K562 (cell line): ENCODE measurements at regions not wholly inside any gene's neighbourhood (a gene's known extent, or its start where the extent isn't known, plus 50 kb on each side); places are given as distances from the start of the nearest gene placed in this dataset.

Source experiments
- ATAC-seq: fragments of 200-7000 bp; cut with Tn5 transposase; 3 replicates; pipeline ENCODE4 v1.9.1; 2020; ENCODE audit warnings: moderate library complexity
- BruUV-seq: library from RNA; stranded (reverse); fragments of 400-500 nt; replicated peaks from 2 replicates; lab custom pipeline; 2021; lab: Mats Ljungman, UMichigan
- CTCF ChIA-PET: fragments of 300-600 bp; formaldehyde crosslinking; extraction: SDS; loops from one replicate; lab custom pipeline; 2021; ENCODE audit warnings: low intra/inter-chr PET ratio; lab: Yijun Ruan, JAX
- POLR2A ChIA-PET: fragments of 300-600, 350-650 bp; sonication (Branson Sonifier 250); formaldehyde crosslinking; extraction: SDS; loops from one replicate; lab custom pipeline; 2021; ENCODE audit warnings: antibody characterized with exemption, inconsistent platforms; lab: Yijun Ruan, JAX
- DNase-seq, 4 experiments: peaks; one replicate each; pipeline versions ENCODE4 v3.0.0 to v3.0.0-alpha.2; 2011 to 2018; ENCODE audit warnings: low spot score in 3 of 4, mixed read lengths in 3 of 4; ENCODE audit errors: extremely low read depth in 1 of 4
- FAIRE-seq: peaks from 2 replicates; lab custom pipeline; 2011; peaks lifted over from hg19 to GRCh38; lab: Jason Lieb, UNC
- H2AFZ ChIP-seq: 2 replicates; pipeline ENCODE4 v1.6.0; 2011; ENCODE audit warnings: low read depth, low read length, control low read depth, inconsistent platforms
- H3K27ac ChIP-seq: fragments of 200-600 bp; 3 replicates; pipeline ENCODE4 v1.8.0; 2011; ENCODE audit warnings: low read depth, mild to moderate bottlenecking, control low read depth, inconsistent platforms, low read length, moderate library complexity, mixed read lengths; ENCODE audit errors: extremely low read depth
- H3K27me3 ChIP-seq, 2 experiments: fragments of 300-600 bp in 1 of 2; 2 replicates in 1 of 2; 3 replicates in 1 of 2; pipeline versions ENCODE4 v1.6.0 to v1.8.0; 2011; ENCODE audit warnings: inconsistent platforms in 2 of 2, low read length in 2 of 2, mild to moderate bottlenecking in 1 of 2, mixed read lengths in 1 of 2, moderate library complexity in 1 of 2; ENCODE audit not compliant: control insufficient read depth in 2 of 2, insufficient read depth in 2 of 2
- H3K36me3 ChIP-seq: fragments of 300-600 bp; 3 replicates; pipeline ENCODE4 v1.8.0; 2011; ENCODE audit warnings: mild to moderate bottlenecking, low read length, inconsistent platforms; ENCODE audit not compliant: control insufficient read depth, insufficient read depth
- H3K4me1 ChIP-seq, 2 experiments: fragments of 200-600 bp in 1 of 2; replicated peaks in 1 of 2; 2 replicates in 1 of 2; 3 replicates in 1 of 2; pipeline versions ENCODE4 v1.5.1 to v1.8.0; 2011; ENCODE audit warnings: inconsistent platforms in 2 of 2, low read length in 2 of 2, mild to moderate bottlenecking in 1 of 2, mixed read lengths in 1 of 2, moderate library complexity in 1 of 2; ENCODE audit not compliant: control insufficient read depth in 2 of 2, insufficient read depth in 2 of 2
- H3K4me2 ChIP-seq: 2 replicates; pipeline ENCODE4 v1.6.1; 2011; ENCODE audit warnings: low read length, control low read depth, inconsistent platforms, mixed read lengths; ENCODE audit not compliant: insufficient read depth
- H3K4me3 ChIP-seq: fragments of 200-600 bp; sonication (generic), shearing (Covaris generic); 2 replicates; pipeline ENCODE4 v1.5.1; 2016; ENCODE audit warnings: control low read depth, inconsistent platforms
- H3K79me2 ChIP-seq: fragments of 200-600 bp; 3 replicates; pipeline ENCODE4 v1.8.0; 2011; ENCODE audit warnings: low read length, inconsistent platforms; ENCODE audit not compliant: control insufficient read depth, insufficient read depth
- H3K9ac ChIP-seq, 2 experiments: 2 replicates each; pipeline versions ENCODE4 v1.6.0 to v1.6.1; 2011; ENCODE audit warnings: low read depth in 2 of 2, low read length in 2 of 2, control low read depth in 1 of 2, inconsistent platforms in 1 of 2, mild to moderate bottlenecking in 1 of 2, mixed read lengths in 1 of 2; ENCODE audit not compliant: insufficient read depth in 1 of 2
- H3K9me1 ChIP-seq: one replicate; pipeline ENCODE4 v1.6.0; 2011; ENCODE audit warnings: inconsistent platforms, mild to moderate bottlenecking, low read length, moderate library complexity; ENCODE audit not compliant: control insufficient read depth, insufficient read depth
- H3K9me3 ChIP-seq: replicated peaks from 2 replicates; pipeline ENCODE4 v1.5.1; 2011; ENCODE audit warnings: low read depth, low read length, inconsistent platforms; ENCODE audit not compliant: control insufficient read depth, insufficient read depth
- H4K20me1 ChIP-seq: replicated peaks from 2 replicates; pipeline ENCODE4 v1.6.1; 2011; ENCODE audit warnings: low read length, inconsistent platforms, mixed read lengths; ENCODE audit not compliant: control insufficient read depth, insufficient read depth
- CEBPB ChIP-seq: fragments of 450-650 bp; IDR thresholded peaks from 2 replicates; pipeline ENCODE4 v1.6.1; 2016; ENCODE audit warnings: missing genetic modification characterization, missing compliant biosample characterization
- CEBPG ChIP-seq, 3 experiments: fragments of 200-800 bp in 1 of 3; sonication (Bioruptor generic) in 1 of 3; sonication (generic) in 1 of 3; formaldehyde crosslinking in 1 of 3; IDR thresholded peaks in 2 of 3; conservative IDR thresholded peaks in 1 of 3; 2 replicates each; pipeline versions ENCODE4 v1.6.1 to v1.8.0; 2016 to 2022; ENCODE audit warnings: missing compliant biosample characterization in 2 of 3, missing genetic modification characterization in 2 of 3, mild to moderate bottlenecking in 1 of 3, missing genetic modification reagents in 1 of 3
- SRSF1 ChIP-seq: fragments of 200-400 bp; formaldehyde crosslinking; IDR thresholded peaks from 2 replicates; pipeline ENCODE4 v1.6.1; 2017; ENCODE audit warnings: mild to moderate bottlenecking, low read depth, low read length, moderate library complexity
- YY1 ChIP-seq, 3 experiments: IDR thresholded peaks; 2 replicates each; pipeline ENCODE4 v1.6.1; 2011; ENCODE audit warnings: low read length in 2 of 3, mild to moderate bottlenecking in 2 of 3, moderate library complexity in 2 of 3, borderline replicate concordance in 1 of 3, control low read depth in 1 of 3, low read depth in 1 of 3; ENCODE audit not compliant: insufficient read depth in 3 of 3, insufficient replicate concordance in 2 of 3, control insufficient read depth in 1 of 3, insufficient read length in 1 of 3; ENCODE audit errors: extremely low read depth in 1 of 3
- WGBS: fragments of 100-300 bp; shearing (Covaris generic); methylation state at CpG from one replicate; pipeline ENCODE4 v1.1.6; 2016; ENCODE audit warnings: low coverage, mixed read lengths; ENCODE audit not compliant: insufficient coverage; ENCODE audit errors: missing lambda C conversion rate; 5-methylcytosine and 5-hydroxymethylcytosine counted together
- in situ Hi-C: fragments of 300-500 bp; cut with MboI; formaldehyde crosslinking; loops from 4 replicates; pipeline ENCODE4 v1.15.0; 2018; ENCODE audit warnings: inconsistent platforms, mixed read lengths
- intact Hi-C: fragments of 100-400 bp; cut with micrococcal nuclease; formaldehyde crosslinking; loops from 2 replicates; pipeline ENCODE4 v1.14.2; 2022
- TF ChIP-seq, protein P1 (sequence below): fragments of 250-450 bp; sonication (Bioruptor Pico); IDR thresholded peaks from 2 replicates; pipeline ENCODE4 v1.5.0; 2021; ENCODE audit warnings: mild to moderate bottlenecking, borderline replicate concordance

DNA sequence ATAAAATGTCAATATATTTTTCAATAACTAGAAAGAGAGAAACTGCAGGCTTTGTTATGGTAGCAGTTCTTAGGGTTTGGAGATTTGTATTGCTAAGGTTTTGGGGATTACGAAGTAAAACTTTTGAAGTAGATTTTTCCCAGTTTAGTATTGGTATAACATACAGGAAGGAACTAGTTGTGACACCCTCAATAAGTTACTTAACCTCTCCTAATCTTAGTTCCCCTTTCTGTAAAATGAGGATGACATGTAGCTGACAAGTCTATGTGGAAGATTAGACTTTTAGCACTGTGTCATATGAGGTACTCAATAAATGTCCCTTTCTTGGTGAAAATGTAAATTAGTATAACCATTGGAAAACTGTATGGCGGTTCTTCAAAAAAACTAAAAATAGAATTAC is 73.4 kb upstream of the ATG10 start (continued):
- peak; percentile 57 for TF ChIP-seq CEBPB

DNA sequence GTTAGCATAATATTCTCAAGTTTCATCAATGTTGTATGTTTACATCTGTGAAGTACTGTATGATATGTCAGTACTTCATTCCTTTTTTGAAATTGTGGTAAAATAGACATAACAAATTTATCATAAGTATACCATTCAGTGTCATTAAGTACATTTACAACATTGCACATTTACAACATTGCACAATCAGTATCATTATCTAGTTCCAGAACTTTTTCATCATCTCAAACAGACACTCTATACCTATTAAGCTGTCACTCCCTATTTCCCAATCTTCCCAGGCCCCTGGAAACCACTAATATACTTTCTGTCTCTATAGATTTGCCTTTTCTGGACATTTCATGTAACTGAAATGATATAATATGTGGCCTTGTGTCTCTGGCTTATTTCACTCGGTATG is 75.1 kb upstream of the ATG10 start:
- ChIA-PET POLR2A (interaction anchor here (0.6 kb wide), 1 partner anchor 24 kb away, joined by 3 read pairs; no protein-coding TSS in a partner anchor), CTCF (no interaction called here)
- WGBS: 47% methylated on average over 1 of the region's 1 CpG
- Histone ChIP-seq H3K4me1 (no peaks in the 10 kb centered on the region), H3K9me1 (no peaks in the 10 kb centered on the region), H3K36me3 (no peaks in the 10 kb centered on the region), H4K20me1 (no peaks in the 10 kb centered on the region), H3K79me2 (no peaks in the 10 kb centered on the region), H3K9me3 (no peaks in the 10 kb centered on the region), H3K27ac (no peak overlapping the region), H2AFZ (peak overlapping the region; percentile 33; the same call in 1 of the 2 replicates), H3K4me2 (no peak overlapping the region), H3K9ac (no peak overlapping the region)
- ATAC-seq (no peak), DNase-seq (no peak), FAIRE-seq (no peak)
- in situ Hi-C loops: no loop called here
- intact Hi-C loops: no loop called here
- no TSS peak for BruUV-seq
- peak; percentile 94 for TF ChIP-seq CEBPB
- no peak for TF ChIP-seq SRSF1
- TF ChIP-seq, protein P1, sequence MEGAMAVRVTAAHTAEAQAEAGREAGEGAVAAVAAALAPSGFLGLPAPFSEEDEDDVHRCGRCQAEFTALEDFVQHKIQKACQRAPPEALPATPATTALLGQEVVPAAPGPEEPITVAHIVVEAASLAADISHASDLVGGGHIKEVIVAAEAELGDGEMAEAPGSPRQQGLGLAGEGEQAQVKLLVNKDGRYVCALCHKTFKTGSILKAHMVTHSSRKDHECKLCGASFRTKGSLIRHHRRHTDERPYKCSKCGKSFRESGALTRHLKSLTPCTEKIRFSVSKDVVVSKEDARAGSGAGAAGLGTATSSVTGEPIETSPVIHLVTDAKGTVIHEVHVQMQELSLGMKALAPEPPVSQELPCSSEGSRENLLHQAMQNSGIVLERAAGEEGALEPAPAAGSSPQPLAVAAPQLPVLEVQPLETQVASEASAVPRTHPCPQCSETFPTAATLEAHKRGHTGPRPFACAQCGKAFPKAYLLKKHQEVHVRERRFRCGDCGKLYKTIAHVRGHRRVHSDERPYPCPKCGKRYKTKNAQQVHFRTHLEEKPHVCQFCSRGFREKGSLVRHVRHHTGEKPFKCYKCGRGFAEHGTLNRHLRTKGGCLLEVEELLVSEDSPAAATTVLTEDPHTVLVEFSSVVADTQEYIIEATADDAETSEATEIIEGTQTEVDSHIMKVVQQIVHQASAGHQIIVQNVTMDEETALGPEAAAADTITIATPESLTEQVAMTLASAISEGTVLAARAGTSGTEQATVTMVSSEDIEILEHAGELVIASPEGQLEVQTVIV (CRISPR knock-in tag): no peak
- no peak for TF ChIP-seq CEBPG (CRISPR knock-in tag; IDR thresholded peaks at IDR 0.05)
- peak; percentile 61 to 78 for TF ChIP-seq CEBPG (tag; conservative IDR thresholded peaks at IDR 0.05 in 1 of 2, IDR thresholded peaks at IDR 0.05 in 1 of 2)
- TF ChIP-seq YY1 (IDR thresholded peaks at IDR 0.05; ENCODE audit: borderline replicate concordance in 1 of 3, control insufficient read depth in 1 of 3, extremely low read depth in 1 of 3, insufficient read depth in 3 of 3, insufficient read length in 1 of 3, insufficient replicate concordance in 2 of 3, low read depth in 1 of 3, low read length in 2 of 3): no peak
- TF ChIP-seq, all 486 proteins: peak for 2
- Histone ChIP-seq H3K4me3 (no peak overlapping the region), H3K27me3 (no peaks in the 10 kb centered on the region)
